RCC 7860 (cell line): ENCODE measurements at regions not wholly inside any gene's neighbourhood (a gene's known extent, or its start where the extent isn't known, plus 50 kb on each side); places are given as distances from the start of the nearest gene placed in this dataset.

Experiments used
- DNase-seq: peaks from one replicate; pipeline ENCODE4 v3.0.0-alpha.2; 2015; ENCODE audit warnings: low spot score
- FAIRE-seq: peaks from 2 replicates; lab custom pipeline; 2012; peaks lifted over from hg19 to GRCh38; lab: Jason Lieb, UNC

GRCh38 chr6:8219352-8219943 is 117.1 kb upstream of the EEF1E1 start:
- DNase-seq (peak; percentile 35), FAIRE-seq (no peak)

- no peak for FAIRE-seq
These were observed 116.5 kb upstream of the EEF1E1 start for GRCh38 chr6:8218861-8219260.

GRCh38 chr6:8215631-8216030 is 113.3 kb upstream of the EEF1E1 start:
- peak; percentile 16 for DNase-seq
- FAIRE-seq = no peak

More at GRCh38 chr6:8218861-8219260, 116.5 kb upstream of the EEF1E1 start:
- no peak for DNase-seq

- no peak for DNase-seq
- FAIRE-seq = no peak
These were observed 111.6 kb upstream of the EEF1E1 start for GRCh38 chr6:8213995-8214394.

GRCh38 chr6:8212720-8213434 is 110.5 kb upstream of the EEF1E1 start:
- no peak for DNase-seq
- no peak for FAIRE-seq

GRCh38 chr6:8207869-8208191 is 105.5 kb upstream of the EEF1E1 start:
- DNase-seq (no peak), FAIRE-seq (no peak)

GRCh38 chr6:8207191-8207868 is 105.0 kb upstream of the EEF1E1 start:
- FAIRE-seq = no peak

GRCh38 chr6:8203337-8203736 is 101.0 kb upstream of the EEF1E1 start:
- no peak for FAIRE-seq
- no peak for DNase-seq

More at GRCh38 chr6:8207191-8207868, 105.0 kb upstream of the EEF1E1 start:
- no peak for DNase-seq

- FAIRE-seq = no peak
These were observed 99.3 kb upstream of the EEF1E1 start for GRCh38 chr6:8201679-8202078.

GRCh38 chr6:8200255-8200654 is 97.9 kb upstream of the EEF1E1 start:
- DNase-seq = no peak
- FAIRE-seq = no peak

More at GRCh38 chr6:8201679-8202078, 99.3 kb upstream of the EEF1E1 start:
- no peak for DNase-seq

- FAIRE-seq = no peak
These were observed 93.4 kb upstream of the EEF1E1 start for GRCh38 chr6:8195714-8196102.

GRCh38 chr6:8195040-8195713 is 92.8 kb upstream of the EEF1E1 start:
- no peak for DNase-seq

More at GRCh38 chr6:8195714-8196102, 93.4 kb upstream of the EEF1E1 start:
- DNase-seq = no peak

GRCh38 chr6:8194490-8194889 is 92.1 kb upstream of the EEF1E1 start:
- DNase-seq = peak; percentile 37
- FAIRE-seq = no peak

More at GRCh38 chr6:8195040-8195713, 92.8 kb upstream of the EEF1E1 start:
- no peak for FAIRE-seq

- DNase-seq (peak; percentile 42), FAIRE-seq (no peak)
These were observed 91.2 kb upstream of the EEF1E1 start for GRCh38 chr6:8193541-8193940.

- no peak for DNase-seq
These were observed 90.2 kb upstream of the EEF1E1 start for GRCh38 chr6:8192597-8192996.

GRCh38 chr6:8192067-8192466 is 89.7 kb upstream of the EEF1E1 start:
- DNase-seq (no peak), FAIRE-seq (no peak)

More at GRCh38 chr6:8192597-8192996, 90.2 kb upstream of the EEF1E1 start:
- no peak for FAIRE-seq

- DNase-seq = no peak
- no peak for FAIRE-seq
These were observed 89.3 kb upstream of the EEF1E1 start for GRCh38 chr6:8191629-8192028.

GRCh38 chr6:8187209-8187608 is 84.9 kb upstream of the EEF1E1 start:
- no peak for DNase-seq
- FAIRE-seq = no peak

GRCh38 chr6:8182902-8183665 is 80.7 kb upstream of the EEF1E1 start:
- no peak for DNase-seq
- no peak for FAIRE-seq

GRCh38 chr6:8181951-8182845 is 79.8 kb upstream of the EEF1E1 start:
- FAIRE-seq = no peak
- no peak for DNase-seq
